PFSK-1 (cell line): ENCODE measurements at regions not wholly inside any gene's neighbourhood (a gene's known extent, or its start where the extent isn't known, plus 50 kb on each side); places are given as distances from the start of the nearest gene placed in this dataset.

Source experiments
- POLR2AphosphoS5 ChIP-seq: IDR thresholded peaks from 2 replicates; pipeline ENCODE4 v1.6.1; 2012; ENCODE audit warnings: low read depth, mild to moderate bottlenecking, control low read depth, low read length, moderate library complexity
- REST ChIP-seq, 2 experiments: IDR thresholded peaks; 2 replicates each; pipeline versions ENCODE4 v1.6.1 to v1.8.0; 2011 to 2012; ENCODE audit warnings: low read depth in 2 of 2, low read length in 2 of 2, control low read depth in 1 of 2, inconsistent platforms in 1 of 2, mild to moderate bottlenecking in 1 of 2, moderate library complexity in 1 of 2; ENCODE audit not compliant: insufficient read depth in 1 of 2
- SIN3A ChIP-seq: IDR thresholded peaks from 2 replicates; pipeline ENCODE4 v1.6.1; 2012; ENCODE audit warnings: mild to moderate bottlenecking, low read length, moderate library complexity, borderline replicate concordance; ENCODE audit not compliant: insufficient read depth

GRCh38 chrX:131614241-131614640 lies 70.4 kb downstream of the OR13H1 start:
- no peak for TF ChIP-seq POLR2AphosphoS5
- TF ChIP-seq SIN3A = no peak
- no peak for TF ChIP-seq REST (IDR thresholded peaks at IDR 0.05; ENCODE audit: insufficient read depth in 1 of 2, low read depth in 2 of 2, low read length in 2 of 2)
